ENCODE measurements at regions not wholly inside any gene's neighbourhood (a gene's known extent, or its start where the extent isn't known, plus 50 kb on each side); places are given as distances from the start of the nearest gene placed in this dataset.

GRCh38 chr20:52760791-52761190 is 211.4 kb upstream of the TSHZ2 start:
- in situ Hi-C loops (cut with MboI; ENCODE audit: low pct_ligation_motif_present in 1 of 4, low pct_unique_long_range_greater_than_20kb in 1 of 4, low sequenced_read_pairs in 3 of 4) (no loop called here), intact Hi-C loops (cut with DNase I; ENCODE audit: low total_unique reads) (no loop called here)
- no peaks in the 10 kb centered on the region for H3K36me3 ChIP-seq
- DNase-seq = no peak
- no peaks in the 10 kb centered on the region for H3K27me3 ChIP-seq
- TF ChIP-seq POLR2A (IDR thresholded peaks at IDR 0.05) (no peak), POLR2AphosphoS5 (IDR thresholded peaks at IDR 0.05) (no peak), EP300 (IDR thresholded peaks at IDR 0.05; ENCODE audit: low read depth) (no peak), CTCF (IDR thresholded peaks at IDR 0.05) (no peak)
- no peaks in the 10 kb centered on the region for H3K4me1 ChIP-seq
- 88% methylated on average over 3 of the region's 3 CpGs; no CpG with 5 or more reads in 1 of the 2 donors for WGBS, 2 donors (ENCODE audit: low coverage in 1 of 2)
- H3K27ac ChIP-seq = no peak overlapping the region
- no peaks in the 10 kb centered on the region for H3K9me3 ChIP-seq
- no peak overlapping the region for H3K4me3 ChIP-seq

GRCh38 chr20:52757411-52757810 is 214.7 kb upstream of the TSHZ2 start:
- Histone ChIP-seq H3K4me1 (no peaks in the 10 kb centered on the region), H3K27ac (no peak overlapping the region), H3K9me3 (no peaks in the 10 kb centered on the region), H3K27me3 (no peaks in the 10 kb centered on the region), H3K4me3 (no peak overlapping the region), H3K36me3 (no peaks in the 10 kb centered on the region)
- DNase-seq = no peak
- in situ Hi-C loops (cut with MboI; ENCODE audit: low pct_ligation_motif_present in 1 of 4, low pct_unique_long_range_greater_than_20kb in 1 of 4, low sequenced_read_pairs in 3 of 4) = no loop called here
- TF ChIP-seq EP300 (IDR thresholded peaks at IDR 0.05; ENCODE audit: low read depth) (no peak), CTCF (IDR thresholded peaks at IDR 0.05) (no peak), POLR2A (IDR thresholded peaks at IDR 0.05) (no peak), POLR2AphosphoS5 (IDR thresholded peaks at IDR 0.05) (no peak)
- 43 to 57% methylated on average over 3 of the region's 3 CpGs for WGBS, 2 donors (ENCODE audit: low coverage in 1 of 2)
- intact Hi-C loops (cut with DNase I; ENCODE audit: low total_unique reads) = no loop called here

- TF ChIP-seq POLR2A (IDR thresholded peaks at IDR 0.05) = no peak
- TF ChIP-seq CTCF (IDR thresholded peaks at IDR 0.05) = no peak
- TF ChIP-seq EP300 (IDR thresholded peaks at IDR 0.05; ENCODE audit: low read depth) = no peak
- no peak for TF ChIP-seq POLR2AphosphoS5 (IDR thresholded peaks at IDR 0.05)
- intact Hi-C loops (cut with DNase I; ENCODE audit: low total_unique reads) (no loop called here), in situ Hi-C loops (cut with MboI; ENCODE audit: low pct_ligation_motif_present in 1 of 4, low pct_unique_long_range_greater_than_20kb in 1 of 4, low sequenced_read_pairs in 3 of 4) (no loop called here)
- Histone ChIP-seq H3K27me3 (no peaks in the 10 kb centered on the region), H3K36me3 (no peaks in the 10 kb centered on the region), H3K4me1 (no peaks in the 10 kb centered on the region), H3K9me3 (no peaks in the 10 kb centered on the region), H3K27ac (no peak overlapping the region), H3K4me3 (no peak overlapping the region)
- DNase-seq = no peak
- 34 to 40% methylated on average over 1 of the region's 1 CpG for WGBS, 2 donors (ENCODE audit: low coverage in 1 of 2)
Observed at GRCh38 chr20:52755744-52756143, 216.4 kb upstream of the TSHZ2 start.

- intact Hi-C loops (cut with DNase I; ENCODE audit: low total_unique reads) = no loop called here
Observed at GRCh38 chr20:52754366-52754765, 217.8 kb upstream of the TSHZ2 start.

More at GRCh38 chr20:52754366-52754765, 217.8 kb upstream of the TSHZ2 start:
- no peaks in the 10 kb centered on the region for H3K9me3 ChIP-seq
- H3K27me3 ChIP-seq = no peaks in the 10 kb centered on the region
- no peak for DNase-seq
- no peak overlapping the region for H3K4me3 ChIP-seq
- no peak overlapping the region for H3K27ac ChIP-seq
- TF ChIP-seq POLR2AphosphoS5 (IDR thresholded peaks at IDR 0.05) (no peak), CTCF (IDR thresholded peaks at IDR 0.05) (no peak), POLR2A (IDR thresholded peaks at IDR 0.05) (no peak), EP300 (IDR thresholded peaks at IDR 0.05; ENCODE audit: low read depth) (no peak)
- no peaks in the 10 kb centered on the region for H3K4me1 ChIP-seq
- no peaks in the 10 kb centered on the region for H3K36me3 ChIP-seq
- in situ Hi-C loops (cut with MboI; ENCODE audit: low pct_ligation_motif_present in 1 of 4, low pct_unique_long_range_greater_than_20kb in 1 of 4, low sequenced_read_pairs in 3 of 4) = no loop called here
